HS-5 (cell line): ENCODE measurements at regions not wholly inside any gene's neighbourhood (a gene's known extent, or its start where the extent isn't known, plus 50 kb on each side); places are given as distances from the start of the nearest gene placed in this dataset.
"Not testable (repeated sequence)": the region's sequence is repeated elsewhere in the genome, so short reads cannot be mapped to it uniquely, and the experiment has no call there.

Source experiments
- DNase-seq: peaks from one replicate; pipeline ENCODE4 v3.0.0-alpha.2; 2012; ENCODE audit warnings: low read depth

- peak; percentile 4 for DNase-seq
Measured at GRCh38 chr17:70286391-70286790, 117.1 kb downstream of the KCNJ2 start.

- DNase-seq, result no peak
Measured at GRCh38 chr17:70288540-70289290, 119.4 kb downstream of the KCNJ2 start.

GRCh38 chr17:70290770-70291169 lies 121.4 kb downstream of the KCNJ2 start:
- DNase-seq, result no peak

GRCh38 chr17:70292366-70292765 lies 123.0 kb downstream of the KCNJ2 start:
- no peak for DNase-seq

- DNase-seq, result not testable (repeated sequence)
Measured at GRCh38 chr17:70293564-70294310, 124.4 kb downstream of the KCNJ2 start.

GRCh38 chr17:70295329-70295728 lies 126.0 kb downstream of the KCNJ2 start:
- no peak for DNase-seq

GRCh38 chr17:70295731-70296130 lies 126.4 kb downstream of the KCNJ2 start:
- DNase-seq, result no peak

GRCh38 chr17:70296456-70296855 lies 127.1 kb downstream of the KCNJ2 start:
- no peak for DNase-seq

- DNase-seq, result no peak
Measured at GRCh38 chr17:70297397-70297796, 128.1 kb downstream of the KCNJ2 start.

GRCh38 chr17:70298929-70299531 lies 129.7 kb downstream of the KCNJ2 start:
- DNase-seq, result no peak

GRCh38 chr17:70307430-70308225 lies 138.3 kb downstream of the KCNJ2 start:
- DNase-seq, result no peak

GRCh38 chr17:70308618-70309017 lies 139.3 kb downstream of the KCNJ2 start:
- DNase-seq, result no peak

- DNase-seq, result no peak
Measured at GRCh38 chr17:70310221-70310672, 140.9 kb downstream of the KCNJ2 start.

GRCh38 chr17:70313086-70313852 lies 143.9 kb downstream of the KCNJ2 start:
- DNase-seq, result peak; percentile 40

- peak; percentile 14 for DNase-seq
Measured at GRCh38 chr17:70314096-70314495, 144.8 kb downstream of the KCNJ2 start.

- no peak for DNase-seq
Measured at GRCh38 chr17:70314506-70314905, 145.2 kb downstream of the KCNJ2 start.

GRCh38 chr17:70317421-70317820 lies 148.1 kb downstream of the KCNJ2 start:
- DNase-seq, result no peak

- DNase-seq, result no peak
Measured at GRCh38 chr17:70318051-70318450, 148.7 kb downstream of the KCNJ2 start.

GRCh38 chr17:70319516-70319915 lies 150.2 kb downstream of the KCNJ2 start:
- DNase-seq, result no peak

GRCh38 chr17:70320673-70321345 lies 151.5 kb downstream of the KCNJ2 start:
- DNase-seq, result no peak

GRCh38 chr17:70321352-70321751 lies 152.0 kb downstream of the KCNJ2 start:
- DNase-seq, result no peak
